Transverse colon (tissue), 4 donors: ENCODE measurements at regions not wholly inside any gene's neighbourhood (a gene's known extent, or its start where the extent isn't known, plus 50 kb on each side); places are given as distances from the start of the nearest gene placed in this dataset.

Experiments
- POLR2A ChIP-seq: fragments of 450-650 bp; IDR thresholded peaks from one replicate; pipeline ENCODE4 v1.6.1; 2016; ENCODE audit warnings: antibody characterized with exemption, mild to moderate bottlenecking, moderate library complexity
- POLR2AphosphoS5 ChIP-seq, 3 donors: sonication (generic); formaldehyde crosslinking; IDR thresholded peaks; one replicate each; pipeline ENCODE4 v1.6.1; 2016; ENCODE audit warnings: antibody characterized with exemption in 3 of 3
- TF ChIP-seq, protein P1 (sequence below), 5 experiments: fragments of 200-600 bp in 3 of 5; fragments of 450-650 bp in 2 of 5; sonication (generic) in 3 of 5; IDR thresholded peaks; 1 replicate in 2 of 5; 2 replicates in 3 of 5; pipeline ENCODE4 v1.5.1; 2016 to 2017; ENCODE audit warnings: antibody characterized with exemption in 5 of 5, inconsistent platforms in 3 of 5, mild to moderate bottlenecking in 2 of 5, moderate library complexity in 1 of 5

DNA sequence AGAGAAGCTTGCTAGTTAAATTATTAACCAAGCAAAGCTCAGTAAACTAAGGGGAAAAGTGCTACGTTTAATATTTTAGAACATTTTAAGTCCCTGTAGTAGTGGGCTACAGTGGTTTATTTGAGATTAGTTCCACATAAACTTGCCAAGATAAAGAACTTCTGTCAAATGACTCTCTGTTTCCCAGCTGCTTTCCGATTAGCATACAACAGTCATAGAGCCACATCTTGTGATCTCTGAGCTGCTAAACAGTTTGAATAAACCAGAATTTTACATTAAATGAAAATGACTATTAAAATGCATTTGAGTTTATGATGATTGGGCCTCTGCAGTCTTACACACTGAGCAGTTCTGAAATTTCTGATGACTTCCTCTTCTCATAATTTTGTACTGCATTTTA lies 568.5 kb downstream of the IQCM start:
- TF ChIP-seq, protein P1, sequence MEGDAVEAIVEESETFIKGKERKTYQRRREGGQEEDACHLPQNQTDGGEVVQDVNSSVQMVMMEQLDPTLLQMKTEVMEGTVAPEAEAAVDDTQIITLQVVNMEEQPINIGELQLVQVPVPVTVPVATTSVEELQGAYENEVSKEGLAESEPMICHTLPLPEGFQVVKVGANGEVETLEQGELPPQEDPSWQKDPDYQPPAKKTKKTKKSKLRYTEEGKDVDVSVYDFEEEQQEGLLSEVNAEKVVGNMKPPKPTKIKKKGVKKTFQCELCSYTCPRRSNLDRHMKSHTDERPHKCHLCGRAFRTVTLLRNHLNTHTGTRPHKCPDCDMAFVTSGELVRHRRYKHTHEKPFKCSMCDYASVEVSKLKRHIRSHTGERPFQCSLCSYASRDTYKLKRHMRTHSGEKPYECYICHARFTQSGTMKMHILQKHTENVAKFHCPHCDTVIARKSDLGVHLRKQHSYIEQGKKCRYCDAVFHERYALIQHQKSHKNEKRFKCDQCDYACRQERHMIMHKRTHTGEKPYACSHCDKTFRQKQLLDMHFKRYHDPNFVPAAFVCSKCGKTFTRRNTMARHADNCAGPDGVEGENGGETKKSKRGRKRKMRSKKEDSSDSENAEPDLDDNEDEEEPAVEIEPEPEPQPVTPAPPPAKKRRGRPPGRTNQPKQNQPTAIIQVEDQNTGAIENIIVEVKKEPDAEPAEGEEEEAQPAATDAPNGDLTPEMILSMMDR (IDR thresholded peaks at IDR 0.05): no peak
- TF ChIP-seq POLR2AphosphoS5 (IDR thresholded peaks at IDR 0.05) (no peak), POLR2A (no peak)
